ENCODE measurements at regions not wholly inside any gene's neighbourhood (a gene's known extent, or its start where the extent isn't known, plus 50 kb on each side); places are given as distances from the start of the nearest gene placed in this dataset.

DNA sequence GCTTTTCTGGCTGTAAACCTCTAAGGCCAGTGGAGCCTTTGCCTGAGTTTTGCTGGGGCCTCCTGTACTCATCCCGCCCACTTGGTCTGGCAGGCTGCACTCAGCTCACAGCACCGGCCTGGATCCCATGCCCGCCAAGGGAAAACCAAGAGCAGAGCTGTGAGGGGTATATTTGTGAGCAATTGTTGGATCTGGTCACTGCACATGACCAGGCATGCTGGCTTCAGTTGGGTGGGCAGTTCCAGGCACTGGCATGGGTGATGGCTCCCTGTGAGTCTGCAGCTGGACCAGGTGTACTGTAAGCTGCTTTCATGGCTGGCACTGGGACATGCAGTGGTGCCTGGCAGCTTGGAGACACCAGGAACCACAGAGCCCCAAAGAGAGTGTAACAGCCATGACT lies 563.1 kb upstream of the RGS18 start:
- Histone ChIP-seq H3K4me1 (ENCODE audit: insufficient read depth, low read length) (no peaks in the 10 kb centered on the region), H3K9me3 (ENCODE audit: low read length) (no peaks in the 10 kb centered on the region), H2AFZ (ENCODE audit: low read length) (no peak overlapping the region)

DNA sequence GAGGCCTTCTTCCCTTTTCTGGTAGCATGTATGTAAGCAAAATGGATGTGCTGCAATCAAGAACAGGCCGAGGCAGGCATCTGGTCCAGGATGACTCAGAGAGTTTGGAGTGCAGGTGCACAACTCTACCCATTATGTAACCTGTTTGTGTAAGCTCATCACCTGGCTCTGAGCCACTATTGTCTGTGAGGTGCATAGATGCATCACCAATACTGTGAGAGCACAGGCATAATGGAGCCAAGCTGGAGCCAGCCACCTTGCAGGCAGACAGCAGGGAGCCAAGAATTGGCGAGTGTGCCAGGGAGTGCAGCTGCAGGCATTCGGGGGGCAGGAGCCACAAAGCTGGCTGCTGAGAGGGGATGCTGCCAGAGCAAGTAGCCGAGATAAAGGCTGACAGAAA lies 549.9 kb upstream of the RGS18 start:
- Histone ChIP-seq H3K27ac (ENCODE audit: extremely low read length, insufficient read depth, low read length) (no peak overlapping the region), H3K9me3 (ENCODE audit: low read length) (no peaks in the 10 kb centered on the region), H3K4me2 (ENCODE audit: low read depth, low read length) (no peak overlapping the region), H4K20me1 (ENCODE audit: insufficient read depth, low read length) (no peaks in the 10 kb centered on the region), H3K4me1 (ENCODE audit: insufficient read depth, low read length) (no peaks in the 10 kb centered on the region), H3K79me2 (ENCODE audit: insufficient read depth, low read length) (no peaks in the 10 kb centered on the region), H3K9ac (ENCODE audit: insufficient read depth, low read depth, low read length) (no peak overlapping the region), H2AFZ (ENCODE audit: low read length) (no peak overlapping the region), H3K36me3 (replicated peaks in 1 of 2; ENCODE audit: control insufficient read depth in 1 of 2, insufficient read depth in 2 of 2, low read length in 2 of 2) (no peaks in the 10 kb centered on the region), H3K27me3 (ENCODE audit: control insufficient read depth in 1 of 2, insufficient read depth in 2 of 2, low read length in 2 of 2) (no peaks in the 10 kb centered on the region), H3K4me3 (replicated peaks in 1 of 3; ENCODE audit: insufficient read depth in 1 of 3, low read depth in 2 of 3, low read length in 3 of 3) (no peak overlapping the region)
- 0% methylated on average over 4 of the region's 4 CpGs for WGBS (ENCODE audit: low lambda C conversion rate)
- ChIA-PET CTCF (ENCODE audit: low intra/inter-chr PET ratio, low total read pairs) (no interaction called here), POLR2A (no interaction called here)
- ATAC-seq: no peak
- TF ChIP-seq FOSL2 (CRISPR knock-in tag; IDR thresholded peaks at IDR 0.05) (peak; percentile 63), SOX13 (IDR thresholded peaks at IDR 0.05) (no peak), SOX13 (CRISPR knock-in tag; conservative IDR thresholded peaks at IDR 0.05 in 1 of 2, IDR thresholded peaks at IDR 0.05 in 1 of 2) (peak in 1 of 2 experiments; percentile 67; a peak in 2 of 4 replicates), SOX5 (CRISPR knock-in tag; IDR thresholded peaks at IDR 0.05; ENCODE audit: borderline replicate concordance) (peak; percentile 48; the same call in 1 of the 2 replicates), SOX6 (IDR thresholded peaks at IDR 0.05) (no peak), SOX6 (CRISPR knock-in tag; IDR thresholded peaks at IDR 0.05) (0 out of 2 replicates have a peak, but pooled peaks have one; percentile 18), ZNF775 (CRISPR knock-in tag; IDR thresholded peaks at IDR 0.05; ENCODE audit: borderline replicate concordance) (no peak), ZNF672 (CRISPR knock-in tag; IDR thresholded peaks at IDR 0.05) (no peak)
- no TSS peak for BruUV-seq (replicated peaks)
- intact Hi-C loops (cut with micrococcal nuclease; ENCODE audit: unreplicated experiment): no loop called here
- FAIRE-seq: no peak
- in situ Hi-C loops (cut with HindIII; ENCODE audit: extremely low pct_ligation_motif_present, low pct_unique_long_range_greater_than_20kb): no loop called here
- peak; percentile 16 for DNase-seq (ENCODE audit: low spot score)

More for the DNA sequence above, 563.1 kb upstream of the RGS18 start:
- WGBS (ENCODE audit: low lambda C conversion rate): 27% methylated on average over 3 of the region's 3 CpGs
- in situ Hi-C loops (cut with HindIII; ENCODE audit: extremely low pct_ligation_motif_present, low pct_unique_long_range_greater_than_20kb) (no loop called here), intact Hi-C loops (cut with micrococcal nuclease; ENCODE audit: unreplicated experiment) (no loop called here)
- Histone ChIP-seq H3K27me3 (ENCODE audit: control insufficient read depth in 1 of 2, insufficient read depth in 2 of 2, low read length in 2 of 2) (no peaks in the 10 kb centered on the region), H3K27ac (ENCODE audit: extremely low read length, insufficient read depth, low read length) (no peak overlapping the region), H3K4me2 (ENCODE audit: low read depth, low read length) (no peak overlapping the region), H3K4me3 (replicated peaks in 1 of 3; ENCODE audit: insufficient read depth in 1 of 3, low read depth in 2 of 3, low read length in 3 of 3) (no peak overlapping the region), H4K20me1 (ENCODE audit: insufficient read depth, low read length) (no peaks in the 10 kb centered on the region), H3K9ac (ENCODE audit: insufficient read depth, low read depth, low read length) (no peak overlapping the region), H3K36me3 (replicated peaks in 1 of 2; ENCODE audit: control insufficient read depth in 1 of 2, insufficient read depth in 2 of 2, low read length in 2 of 2) (no peaks in the 10 kb centered on the region), H3K79me2 (ENCODE audit: insufficient read depth, low read length) (no peaks in the 10 kb centered on the region)
- no TSS peak for BruUV-seq (replicated peaks)
- TF ChIP-seq ZBTB3 (CRISPR knock-in tag; IDR thresholded peaks at IDR 0.05; ENCODE audit: borderline replicate concordance, low read depth) (no peak), ZNF558 (CRISPR knock-in tag; IDR thresholded peaks at IDR 0.05; ENCODE audit: borderline replicate concordance) (no peak), ZNF546 (CRISPR knock-in tag; conservative IDR thresholded peaks at IDR 0.05) (no peak), TAF15 (IDR thresholded peaks at IDR 0.05; ENCODE audit: low read depth, low read length, poor library complexity, severe bottlenecking) (no peak), ZNF430 (CRISPR knock-in tag; IDR thresholded peaks at IDR 0.05) (no peak), RARG (CRISPR knock-in tag; IDR thresholded peaks at IDR 0.05; ENCODE audit: low read depth) (no peak), SRSF1 (optimal IDR thresholded peaks at IDR 0.05; ENCODE audit: low read depth, low read length) (no peak), HDAC6 (IDR thresholded peaks at IDR 0.05; ENCODE audit: low read depth, low read length) (no peak), ZSCAN20 (CRISPR knock-in tag; IDR thresholded peaks at IDR 0.05; ENCODE audit: borderline replicate concordance) (no peak)
- TF ChIP-seq, protein P1, sequence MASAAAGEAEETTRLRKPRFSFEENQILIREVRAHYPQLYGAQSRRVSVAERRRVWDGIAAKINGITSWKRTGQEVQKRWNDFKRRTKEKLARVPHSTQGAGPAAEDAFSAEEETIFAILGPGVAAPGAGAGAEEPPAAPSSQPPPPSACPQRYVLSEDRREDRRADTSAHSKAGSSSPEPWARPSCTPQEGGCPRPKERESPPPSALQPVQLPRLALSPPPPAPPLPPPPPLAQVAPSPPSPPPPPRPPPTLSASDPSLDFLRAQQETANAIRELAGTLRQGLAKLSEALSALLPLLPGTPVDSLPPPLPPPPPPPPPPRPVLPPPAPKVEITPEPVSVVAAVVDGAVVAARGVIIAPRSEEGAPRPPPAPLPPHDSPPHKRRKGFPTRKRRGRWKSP (CRISPR knock-in tag; IDR thresholded peaks at IDR 0.05): no peak
- CTCF ChIA-PET (ENCODE audit: low intra/inter-chr PET ratio, low total read pairs): no interaction called here
- FAIRE-seq: no peak
- POLR2A ChIA-PET: no interaction called here
- peak; percentile 44; the same call in 2 of the 3 replicates for ATAC-seq
- DNase-seq (ENCODE audit: low spot score): no peak

All from HepG2 (cell line).